Neural cell (in vitro differentiated cells): ENCODE measurements at regions not wholly inside any gene's neighbourhood (a gene's known extent, or its start where the extent isn't known, plus 50 kb on each side); places are given as distances from the start of the nearest gene placed in this dataset.

Source experiments
- CTCF ChIP-seq: fragments of 450-650 bp; IDR thresholded peaks from 2 replicates; pipeline ENCODE4 v1.5.1; 2014; ENCODE audit warnings: antibody characterized with exemption, mild to moderate bottlenecking, moderate library complexity; ENCODE audit not compliant: poor library complexity, severe bottlenecking
- EP300 ChIP-seq: fragments of 450-650 bp; conservative IDR thresholded peaks from 2 replicates; pipeline ENCODE4 v1.6.1; 2014; ENCODE audit warnings: antibody characterized with exemption, mild to moderate bottlenecking, moderate library complexity; ENCODE audit not compliant: poor library complexity, severe bottlenecking
- EZH2 ChIP-seq: fragments of 200-600, 300-800 bp; shearing (Covaris generic), sonication (generic); IDR thresholded peaks from 2 replicates; pipeline ENCODE4 v1.6.1; 2014; ENCODE audit warnings: antibody characterized with exemption, low read length, borderline replicate concordance, mild to moderate bottlenecking; ENCODE audit not compliant: insufficient read depth, poor library complexity, severe bottlenecking
- MXI1 ChIP-seq: fragments of 450-650 bp; conservative IDR thresholded peaks from 2 replicates; pipeline ENCODE4 v1.6.1; 2014; ENCODE audit warnings: antibody characterized with exemption, mild to moderate bottlenecking; ENCODE audit not compliant: poor library complexity, severe bottlenecking
- POLR2AphosphoS5 ChIP-seq: IDR thresholded peaks from 2 replicates; pipeline ENCODE4 v1.6.1; 2012
- RAD21 ChIP-seq: fragments of 450-650 bp; conservative IDR thresholded peaks from 2 replicates; pipeline ENCODE4 v1.6.1; 2014; ENCODE audit warnings: antibody characterized with exemption, mild to moderate bottlenecking, moderate library complexity
- REST ChIP-seq: IDR thresholded peaks from 2 replicates; pipeline ENCODE4 v1.6.1; 2012; ENCODE audit warnings: borderline replicate concordance
- TAF1 ChIP-seq: IDR thresholded peaks from 2 replicates; pipeline ENCODE4 v1.6.1; 2012; ENCODE audit warnings: low read depth

DNA sequence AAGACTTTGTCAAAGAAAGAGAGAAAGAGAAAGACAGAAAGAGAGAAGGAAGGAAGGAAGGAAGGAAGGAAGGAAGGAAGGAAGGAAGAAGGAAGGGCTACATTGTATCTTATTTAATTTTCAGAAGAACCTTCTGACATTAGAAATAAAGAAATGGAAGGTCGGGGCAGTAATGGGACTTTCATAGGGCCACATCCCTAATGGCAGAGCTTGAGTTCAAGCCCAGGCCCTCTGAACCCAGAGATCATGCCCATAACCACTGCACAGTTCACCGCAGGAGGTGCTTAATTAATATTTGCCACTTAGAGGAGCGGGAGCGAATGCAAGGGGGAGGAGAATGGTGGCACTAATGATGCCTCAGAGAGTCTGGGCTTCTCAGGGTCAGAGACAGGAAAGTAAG lies 233.3 kb downstream of the MN1 start:
- TF ChIP-seq POLR2AphosphoS5: no peak
- no peak for TF ChIP-seq CTCF
- no peak for TF ChIP-seq MXI1
- no peak for TF ChIP-seq TAF1
- no peak for TF ChIP-seq RAD21
- no peak for TF ChIP-seq EP300
- no peak for TF ChIP-seq REST
- no peak for TF ChIP-seq EZH2
